ENCODE measurements at regions not wholly inside any gene's neighbourhood (a gene's known extent, or its start where the extent isn't known, plus 50 kb on each side); places are given as distances from the start of the nearest gene placed in this dataset.

DNA sequence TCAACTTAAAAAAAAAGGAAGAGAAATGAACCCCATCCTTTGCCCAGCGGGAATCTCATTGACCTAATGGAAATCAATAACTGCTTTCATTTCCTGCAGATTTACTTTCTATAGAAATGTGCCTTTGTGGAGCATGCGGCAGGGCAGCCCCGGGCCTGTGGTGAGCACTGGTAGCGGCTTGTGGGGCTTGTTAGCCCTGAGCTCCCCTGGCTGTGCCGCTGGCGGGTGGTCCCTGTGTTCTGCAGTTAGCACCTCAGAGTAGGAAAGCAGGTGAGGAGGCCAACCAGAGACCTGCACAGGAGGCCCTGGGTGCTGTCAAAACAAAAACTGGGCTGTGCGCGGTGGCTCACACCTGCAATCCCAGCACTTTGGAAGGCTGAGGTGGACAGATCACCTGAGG, 76.8 kb upstream of the CDK20 start:
- no peak for DNase-seq (ENCODE audit: low spot score)
- H3K4me3 ChIP-seq = no peak overlapping the region
- TF ChIP-seq, protein P1, sequence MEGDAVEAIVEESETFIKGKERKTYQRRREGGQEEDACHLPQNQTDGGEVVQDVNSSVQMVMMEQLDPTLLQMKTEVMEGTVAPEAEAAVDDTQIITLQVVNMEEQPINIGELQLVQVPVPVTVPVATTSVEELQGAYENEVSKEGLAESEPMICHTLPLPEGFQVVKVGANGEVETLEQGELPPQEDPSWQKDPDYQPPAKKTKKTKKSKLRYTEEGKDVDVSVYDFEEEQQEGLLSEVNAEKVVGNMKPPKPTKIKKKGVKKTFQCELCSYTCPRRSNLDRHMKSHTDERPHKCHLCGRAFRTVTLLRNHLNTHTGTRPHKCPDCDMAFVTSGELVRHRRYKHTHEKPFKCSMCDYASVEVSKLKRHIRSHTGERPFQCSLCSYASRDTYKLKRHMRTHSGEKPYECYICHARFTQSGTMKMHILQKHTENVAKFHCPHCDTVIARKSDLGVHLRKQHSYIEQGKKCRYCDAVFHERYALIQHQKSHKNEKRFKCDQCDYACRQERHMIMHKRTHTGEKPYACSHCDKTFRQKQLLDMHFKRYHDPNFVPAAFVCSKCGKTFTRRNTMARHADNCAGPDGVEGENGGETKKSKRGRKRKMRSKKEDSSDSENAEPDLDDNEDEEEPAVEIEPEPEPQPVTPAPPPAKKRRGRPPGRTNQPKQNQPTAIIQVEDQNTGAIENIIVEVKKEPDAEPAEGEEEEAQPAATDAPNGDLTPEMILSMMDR (IDR thresholded peaks at IDR 0.05) = no peak
- no peak overlapping the region for H3K27ac ChIP-seq

DNA sequence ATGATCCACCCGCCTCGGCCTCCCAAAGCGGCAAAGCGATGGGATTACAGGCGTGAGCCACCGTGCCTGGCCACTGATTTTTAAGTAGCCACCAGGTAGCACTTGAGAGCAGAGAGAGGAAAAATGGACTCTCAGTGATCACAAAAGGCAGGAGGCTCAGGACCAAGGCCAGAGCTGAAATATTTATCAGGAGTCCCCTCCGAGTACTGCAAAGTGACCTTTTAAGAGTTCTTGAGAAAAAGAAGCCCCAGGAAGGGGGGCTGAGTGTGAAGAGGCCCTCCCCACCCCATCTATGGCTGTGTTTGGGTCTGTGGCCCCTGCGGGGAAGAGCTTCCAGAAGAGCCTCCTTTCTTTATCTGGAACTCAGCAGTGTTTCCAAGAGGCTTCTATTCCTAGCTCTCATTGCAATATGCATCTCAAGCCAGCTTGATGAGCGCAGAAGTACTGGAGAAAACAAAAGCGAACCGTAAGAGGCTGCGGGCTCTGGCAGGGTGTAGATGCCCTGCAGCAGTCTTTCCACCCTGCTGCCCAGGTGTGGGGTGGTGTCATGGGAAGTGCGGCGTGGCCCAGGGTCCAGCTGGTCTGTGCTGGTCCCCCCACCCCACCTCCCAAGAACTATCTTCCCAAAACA, 75.5 kb upstream of the CDK20 start:
- Histone ChIP-seq H3K4me3 (no peak overlapping the region), H3K27ac (no peak overlapping the region)
- TF ChIP-seq, protein P1 (IDR thresholded peaks at IDR 0.05) = no peak
- DNase-seq (ENCODE audit: low spot score) = no peak

- DNase-seq (ENCODE audit: low spot score) = no peak
- TF ChIP-seq, protein P1 (IDR thresholded peaks at IDR 0.05) = no peak
- Histone ChIP-seq H3K27ac (no peak overlapping the region), H3K4me3 (no peak overlapping the region)
Observed at GRCh38 chr9:88046542-88046941, 72.2 kb upstream of the CDK20 start.

GRCh38 chr9:88045686-88046085, 71.4 kb upstream of the CDK20 start:
- Histone ChIP-seq H3K27ac (no peak overlapping the region), H3K4me3 (no peak overlapping the region)
- TF ChIP-seq, protein P1 (IDR thresholded peaks at IDR 0.05) = no peak
- DNase-seq (ENCODE audit: low spot score) = no peak

GRCh38 chr9:88044200-88044599, 69.9 kb upstream of the CDK20 start:
- Histone ChIP-seq H3K4me3 (no peak overlapping the region), H3K27ac (no peak overlapping the region)
- DNase-seq (ENCODE audit: low spot score) = no peak
- TF ChIP-seq, protein P1 (IDR thresholded peaks at IDR 0.05) = no peak

DNA sequence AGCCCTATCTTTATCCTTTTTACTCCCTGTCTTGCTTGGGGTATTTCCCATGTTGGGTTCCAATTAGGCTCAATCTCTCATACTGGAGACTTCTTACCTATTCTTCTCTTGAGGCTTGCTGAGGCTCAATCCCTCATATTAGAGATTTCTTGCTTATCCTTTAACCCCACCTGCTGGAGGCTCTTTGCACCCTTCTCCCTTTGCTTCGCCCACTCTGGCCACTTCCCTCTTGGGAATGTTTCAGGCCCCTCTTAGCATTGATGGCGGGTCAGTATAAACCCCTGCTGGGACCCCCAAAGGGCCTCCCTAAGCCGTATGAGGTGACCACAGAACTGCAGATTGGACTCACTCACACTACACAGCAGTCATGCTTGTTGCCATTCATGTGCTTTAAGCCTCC, 69.3 kb upstream of the CDK20 start:
- no peak overlapping the region for H3K27ac ChIP-seq
- TF ChIP-seq, protein P1 (IDR thresholded peaks at IDR 0.05) = no peak
- no peak for DNase-seq (ENCODE audit: low spot score)

GRCh38 chr9:88041447-88041846, 67.1 kb upstream of the CDK20 start:
- TF ChIP-seq, protein P1 (IDR thresholded peaks at IDR 0.05) = no peak
- Histone ChIP-seq H3K4me3 (no peak overlapping the region), H3K27ac (no peak overlapping the region)
- DNase-seq (ENCODE audit: low spot score) = no peak

More for the DNA sequence above, 69.3 kb upstream of the CDK20 start:
- H3K4me3 ChIP-seq = no peak overlapping the region
